Prostate gland (tissue), 2 donors: ENCODE measurements at regions not wholly inside any gene's neighbourhood (a gene's known extent, or its start where the extent isn't known, plus 50 kb on each side); places are given as distances from the start of the nearest gene placed in this dataset.

Source experiments
- POLR2A ChIP-seq: fragments of 450-650 bp; IDR thresholded peaks from one replicate; pipeline ENCODE4 v1.6.1; 2016; ENCODE audit warnings: antibody characterized with exemption, mild to moderate bottlenecking
- TF ChIP-seq, protein P1 (sequence below), 4 experiments: fragments of 200-600 bp in 2 of 4; fragments of 450-650 bp in 2 of 4; sonication (generic) in 2 of 4; IDR thresholded peaks; 1 replicate in 3 of 4; 2 replicates in 1 of 4; pipeline ENCODE4 v1.5.1; 2016 to 2019; ENCODE audit warnings: antibody characterized with exemption in 4 of 4, mild to moderate bottlenecking in 2 of 4, moderate library complexity in 2 of 4

DNA sequence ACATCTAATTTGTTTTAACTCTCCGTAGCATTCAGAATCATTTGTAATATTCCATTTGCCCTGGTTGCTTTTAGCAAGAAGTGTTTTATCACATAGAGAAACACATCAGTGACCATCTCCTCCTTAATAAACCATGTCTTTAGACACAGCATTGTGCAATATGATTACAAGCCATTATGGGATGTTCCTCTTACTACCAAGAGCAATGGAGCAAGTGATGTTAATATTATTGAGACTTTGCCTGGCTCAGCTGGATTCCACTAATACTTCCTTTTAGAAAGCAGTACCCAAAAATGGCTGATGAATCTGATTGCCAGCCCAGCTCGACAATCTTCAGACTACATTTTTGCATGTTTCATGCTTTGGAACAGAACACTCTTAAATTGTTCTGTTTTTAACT lies 364.2 kb downstream of the OSTF1 start:
- TF ChIP-seq, protein P1, sequence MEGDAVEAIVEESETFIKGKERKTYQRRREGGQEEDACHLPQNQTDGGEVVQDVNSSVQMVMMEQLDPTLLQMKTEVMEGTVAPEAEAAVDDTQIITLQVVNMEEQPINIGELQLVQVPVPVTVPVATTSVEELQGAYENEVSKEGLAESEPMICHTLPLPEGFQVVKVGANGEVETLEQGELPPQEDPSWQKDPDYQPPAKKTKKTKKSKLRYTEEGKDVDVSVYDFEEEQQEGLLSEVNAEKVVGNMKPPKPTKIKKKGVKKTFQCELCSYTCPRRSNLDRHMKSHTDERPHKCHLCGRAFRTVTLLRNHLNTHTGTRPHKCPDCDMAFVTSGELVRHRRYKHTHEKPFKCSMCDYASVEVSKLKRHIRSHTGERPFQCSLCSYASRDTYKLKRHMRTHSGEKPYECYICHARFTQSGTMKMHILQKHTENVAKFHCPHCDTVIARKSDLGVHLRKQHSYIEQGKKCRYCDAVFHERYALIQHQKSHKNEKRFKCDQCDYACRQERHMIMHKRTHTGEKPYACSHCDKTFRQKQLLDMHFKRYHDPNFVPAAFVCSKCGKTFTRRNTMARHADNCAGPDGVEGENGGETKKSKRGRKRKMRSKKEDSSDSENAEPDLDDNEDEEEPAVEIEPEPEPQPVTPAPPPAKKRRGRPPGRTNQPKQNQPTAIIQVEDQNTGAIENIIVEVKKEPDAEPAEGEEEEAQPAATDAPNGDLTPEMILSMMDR (IDR thresholded peaks at IDR 0.05): no peak
- no peak for TF ChIP-seq POLR2A
